IMR-90 (cell line): ENCODE measurements at regions not wholly inside any gene's neighbourhood (a gene's known extent, or its start where the extent isn't known, plus 50 kb on each side); places are given as distances from the start of the nearest gene placed in this dataset.

ENCODE experiments used
- ATAC-seq: fragments of 200-7000 bp; cut with Tn5 transposase; 2 replicates; pipeline ENCODE4 v1.9.1; 2020; ENCODE audit warnings: low read depth, mild to moderate bottlenecking, moderate library complexity
- BruUV-seq: library from RNA; stranded (reverse); fragments of 400-500 nt; replicated peaks from 2 replicates; lab custom pipeline; 2021; lab: Mats Ljungman, UMichigan
- CTCF ChIA-PET: fragments of 300-600 bp; formaldehyde crosslinking; extraction: SDS; loops from one replicate; lab custom pipeline; 2021; ENCODE audit warnings: antibody characterized with exemption; lab: Yijun Ruan, JAX
- POLR2A ChIA-PET: fragments of 300-600 bp; sonication (Branson Sonifier 250); formaldehyde crosslinking; loops from one replicate; lab custom pipeline; 2022; ENCODE audit warnings: antibody characterized with exemption; ENCODE audit not compliant: unreplicated experiment; lab: Charles Lee
- DNase-seq: peaks from one replicate; pipeline ENCODE4 v3.0.0; 2013
- H2AFZ ChIP-seq: replicated peaks from 2 replicates; pipeline ENCODE3; 2013; ENCODE audit warnings: low read length, mild to moderate bottlenecking; ENCODE audit not compliant: poor library complexity
- H2AK5ac ChIP-seq: 2 replicates; pipeline ENCODE4 v1.6.1; 2013; ENCODE audit warnings: low read depth, low read length, inconsistent platforms
- H2AK9ac ChIP-seq: replicated peaks from 2 replicates; pipeline ENCODE3; 2013; ENCODE audit warnings: mild to moderate bottlenecking, low read depth, low read length, moderate library complexity; ENCODE audit not compliant: poor library complexity
- H2BK120ac ChIP-seq: 2 replicates; pipeline ENCODE4 v1.6.1; 2013; ENCODE audit warnings: low read depth, low read length, inconsistent platforms
- H2BK15ac ChIP-seq: 3 replicates; pipeline ENCODE4 v1.6.1; 2013; ENCODE audit warnings: low read depth, low read length, inconsistent platforms
- H2BK20ac ChIP-seq: 2 replicates; pipeline ENCODE4 v1.6.1; 2013; ENCODE audit warnings: low read depth, mild to moderate bottlenecking, inconsistent platforms, low read length, moderate library complexity
- H2BK5ac ChIP-seq: 2 replicates; pipeline ENCODE4 v1.6.1; 2013; ENCODE audit warnings: mild to moderate bottlenecking, low read depth, low read length, inconsistent platforms; ENCODE audit not compliant: poor library complexity, severe bottlenecking
- H3K14ac ChIP-seq: replicated peaks from 2 replicates; pipeline ENCODE4 v1.6.1; 2013; ENCODE audit warnings: low read depth, low read length, inconsistent platforms
- H3K18ac ChIP-seq: 2 replicates; pipeline ENCODE4 v1.6.1; 2013; ENCODE audit warnings: low read depth, low read length, control low read depth
- H3K23ac ChIP-seq: 2 replicates; pipeline ENCODE4 v1.6.1; 2013; ENCODE audit warnings: low read depth, low read length, inconsistent platforms
- H3K27ac ChIP-seq: 2 replicates; pipeline ENCODE4 v1.5.1; 2013; ENCODE audit warnings: mild to moderate bottlenecking, control low read depth, low read length; ENCODE audit not compliant: insufficient read depth
- H3K27me3 ChIP-seq: 2 replicates; pipeline ENCODE4 v1.6.1; 2013; ENCODE audit warnings: low read length; ENCODE audit not compliant: control insufficient read depth, insufficient read depth
- H3K36me3 ChIP-seq: 2 replicates; pipeline ENCODE4 v1.6.1; 2013; ENCODE audit warnings: low read length, mixed read lengths; ENCODE audit not compliant: control insufficient read depth, insufficient read depth
- H3K4ac ChIP-seq: 2 replicates; pipeline ENCODE4 v1.6.1; 2013; ENCODE audit warnings: low read depth, low read length, inconsistent platforms
- H3K4me1 ChIP-seq: 2 replicates; pipeline ENCODE4 v1.6.1; 2013; ENCODE audit warnings: low read length, mixed read lengths; ENCODE audit not compliant: control insufficient read depth, insufficient read depth
- H3K4me2 ChIP-seq: 2 replicates; pipeline ENCODE4 v1.6.1; 2013; ENCODE audit warnings: low read depth, mild to moderate bottlenecking, control low read depth, low read length, moderate library complexity
- H3K4me3 ChIP-seq: 2 replicates; pipeline ENCODE4 v1.5.1; 2013; ENCODE audit warnings: low read depth, mild to moderate bottlenecking, control low read depth, low read length, moderate library complexity; ENCODE audit not compliant: insufficient read depth
- H3K56ac ChIP-seq: 2 replicates; pipeline ENCODE4 v1.6.1; 2013; ENCODE audit warnings: low read length, inconsistent platforms; ENCODE audit not compliant: insufficient read depth; ENCODE audit errors: extremely low read depth
- H3K79me1 ChIP-seq, 2 experiments: 2 replicates each; pipeline ENCODE4 v1.6.1; 2013; ENCODE audit warnings: low read length in 2 of 2, inconsistent platforms in 1 of 2, low read depth in 1 of 2
- H3K9ac ChIP-seq: 2 replicates; pipeline ENCODE4 v1.6.1; 2013; ENCODE audit warnings: low read depth, low read length, control low read depth
- H3K9me1 ChIP-seq: 2 replicates; pipeline ENCODE4 v1.6.1; 2013; ENCODE audit warnings: low read length, inconsistent platforms; ENCODE audit not compliant: insufficient read depth
- H3K9me3 ChIP-seq: 2 replicates; pipeline ENCODE4 v1.6.1; 2013; ENCODE audit warnings: low read length; ENCODE audit not compliant: control insufficient read depth, insufficient read depth
- H4K20me1 ChIP-seq: 2 replicates; pipeline ENCODE4 v1.6.1; 2013; ENCODE audit warnings: low read length, inconsistent platforms; ENCODE audit not compliant: insufficient read depth
- H4K5ac ChIP-seq: 2 replicates; pipeline ENCODE4 v1.6.1; 2013; ENCODE audit warnings: mild to moderate bottlenecking, low read depth, low read length, control low read depth
- H4K8ac ChIP-seq, 2 experiments: 2 replicates each; pipeline ENCODE4 v1.6.1; 2013; ENCODE audit warnings: low read depth in 2 of 2, low read length in 2 of 2, control low read depth in 1 of 2, inconsistent platforms in 1 of 2
- H4K91ac ChIP-seq: 2 replicates; pipeline ENCODE4 v1.6.1; 2013; ENCODE audit warnings: low read depth, low read length, inconsistent platforms; ENCODE audit not compliant: insufficient read depth
- BHLHE40 ChIP-seq: fragments of 150-350 bp; IDR thresholded peaks from 2 replicates; pipeline ENCODE4 v1.6.1; 2016; ENCODE audit warnings: mild to moderate bottlenecking, low read depth, low read length
- CEBPB ChIP-seq: IDR thresholded peaks from 2 replicates; pipeline ENCODE4 v1.6.1; 2012; ENCODE audit warnings: low read depth, low read length, improper control_type of control experiment
- CHD1 ChIP-seq: IDR thresholded peaks from 2 replicates; pipeline ENCODE4 v1.6.1; 2012; ENCODE audit warnings: low read depth, low read length, improper control_type of control experiment
- CTCF ChIP-seq: conservative IDR thresholded peaks from 2 replicates; pipeline ENCODE4 v1.5.1; 2012; ENCODE audit warnings: mild to moderate bottlenecking, low read depth, low read length, improper control_type of control experiment
- ELK1 ChIP-seq: fragments of 150-350 bp; IDR thresholded peaks from 2 replicates; pipeline ENCODE4 v1.6.1; 2016; ENCODE audit warnings: low read depth, mild to moderate bottlenecking, low read length, moderate library complexity, borderline replicate concordance
- FOS ChIP-seq: fragments of 150-350 bp; IDR thresholded peaks from 2 replicates; pipeline ENCODE4 v1.6.1; 2016; ENCODE audit warnings: low read depth, low read length
- MAZ ChIP-seq: IDR thresholded peaks from 2 replicates; pipeline ENCODE4 v1.6.1; 2012; ENCODE audit warnings: low read depth, mild to moderate bottlenecking, low read length, improper control_type of control experiment, moderate library complexity, borderline replicate concordance
- MXI1 ChIP-seq: IDR thresholded peaks from 2 replicates; pipeline ENCODE4 v1.6.1; 2012; ENCODE audit warnings: low read depth, mild to moderate bottlenecking, low read length, moderate library complexity, borderline replicate concordance
- NFE2L2 ChIP-seq: fragments of 150-350 bp; IDR thresholded peaks from 2 replicates; pipeline ENCODE4 v1.6.1; 2016; ENCODE audit warnings: low read depth, mild to moderate bottlenecking, low read length
- RAD21 ChIP-seq: IDR thresholded peaks from 2 replicates; pipeline ENCODE4 v1.6.1; 2012; ENCODE audit warnings: low read length, improper control_type of control experiment
- RCOR1 ChIP-seq: IDR thresholded peaks from 2 replicates; pipeline ENCODE4 v1.6.1; 2012; ENCODE audit warnings: mild to moderate bottlenecking, low read length, improper control_type of control experiment; ENCODE audit not compliant: insufficient replicate concordance
- SMC3 ChIP-seq: fragments of 150-350 bp; IDR thresholded peaks from 2 replicates; pipeline ENCODE4 v1.6.1; 2016; ENCODE audit warnings: low read depth, mild to moderate bottlenecking, antibody characterized with exemption, low read length, moderate library complexity
- WGBS, 2 experiments: methylation state at CpG; one replicate each; pipeline versions ENCODE4 v1.1.5 to v1.1.7; 2013; ENCODE audit warnings: missing lambda C conversion rate in 2 of 2; ENCODE audit not compliant: insufficient read length in 1 of 2; ENCODE audit errors: extremely low coverage in 2 of 2; 5-methylcytosine and 5-hydroxymethylcytosine counted together
- dilution Hi-C: fragments of 300-500 bp; cut with HindIII; formaldehyde crosslinking; loops from one replicate; pipeline ENCODE4 v1.14.3; 2018; ENCODE audit warnings: low sequenced_read_pairs; ENCODE audit not compliant: unreplicated experiment
- in situ Hi-C: fragments of 300-500 bp; cut with MboI; formaldehyde crosslinking; loops from 3 replicates; pipeline ENCODE4 v1.14.3; 2019; ENCODE audit warnings: low sequenced_read_pairs, inconsistent platforms, mixed read lengths
- intact Hi-C: fragments of 100-400 bp; cut with micrococcal nuclease; formaldehyde crosslinking; loops from 2 replicates; pipeline ENCODE4 v1.10.0; 2022
- TF ChIP-seq, protein P1 (sequence below): fragments of 150-350 bp; IDR thresholded peaks from 2 replicates; pipeline ENCODE4 v1.6.1; 2017; ENCODE audit warnings: mild to moderate bottlenecking, antibody characterized with exemption, low read length, low read depth

DNA sequence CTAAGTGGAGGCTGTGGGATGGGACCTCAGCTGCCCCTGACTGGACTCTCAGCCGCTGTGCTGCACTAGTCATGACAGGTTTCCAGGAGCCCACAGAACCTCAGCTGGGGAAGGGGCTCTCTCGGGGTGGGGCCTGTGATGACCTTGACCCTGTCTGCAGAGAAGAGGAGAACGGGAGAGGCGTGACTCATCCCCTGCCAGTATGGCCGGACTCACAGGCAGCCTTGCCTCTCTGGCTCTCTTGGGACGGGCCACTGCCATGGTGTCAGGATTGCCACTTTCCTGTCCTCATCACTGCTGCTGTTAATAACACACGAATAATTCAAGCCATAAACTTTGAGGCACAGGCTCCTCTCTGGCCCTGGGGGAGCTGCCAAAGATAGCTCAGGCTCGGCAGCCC is 295.3 kb downstream of the UQCRFS1 start:
- Histone ChIP-seq H2BK15ac (no peak overlapping the region), H4K20me1 (no peaks in the 10 kb centered on the region), H3K9me1 (no peaks in the 10 kb centered on the region), H4K8ac (no peak overlapping the region), H3K4me3 (no peak overlapping the region), H2BK120ac (no peak overlapping the region), H3K14ac (no peak overlapping the region), H3K4ac (no peak overlapping the region), H3K9ac (no peak overlapping the region), H2BK20ac (no peak overlapping the region), H2BK5ac (no peak overlapping the region), H3K4me1 (peaks cover 4% of the 10 kb centered on the region; the same call in 1 of the 2 replicates), H4K91ac (no peak overlapping the region), H3K27ac (no peak overlapping the region), H2AK9ac (no peak overlapping the region), H3K18ac (no peak overlapping the region), H3K36me3 (no peaks in the 10 kb centered on the region), H3K56ac (no peak overlapping the region), H2AFZ (no peak overlapping the region), H2AK5ac (no peak overlapping the region), H3K79me1 (no peaks in the 10 kb centered on the region), H3K9me3 (no peaks in the 10 kb centered on the region), H3K4me2 (no peak overlapping the region), H3K27me3 (0 out of 2 replicates have a peak, but pooled peaks cover 1% of the 10 kb centered on the region), H4K5ac (no peak overlapping the region), H3K23ac (no peak overlapping the region)
- dilution Hi-C loops (no loop called here), intact Hi-C loops (no loop called here), in situ Hi-C loops (no loop called here)
- no peak for TF ChIP-seq ELK1
- TF ChIP-seq RAD21, result no peak
- no peak for TF ChIP-seq BHLHE40
- no peak for TF ChIP-seq CHD1
- no peak for TF ChIP-seq SMC3
- no peak for TF ChIP-seq RCOR1
- TF ChIP-seq MXI1, result no peak
- TF ChIP-seq MAZ, result no peak
- TF ChIP-seq CTCF, result no peak
- no peak for TF ChIP-seq NFE2L2
- no peak for TF ChIP-seq CEBPB
- TF ChIP-seq, protein P1, sequence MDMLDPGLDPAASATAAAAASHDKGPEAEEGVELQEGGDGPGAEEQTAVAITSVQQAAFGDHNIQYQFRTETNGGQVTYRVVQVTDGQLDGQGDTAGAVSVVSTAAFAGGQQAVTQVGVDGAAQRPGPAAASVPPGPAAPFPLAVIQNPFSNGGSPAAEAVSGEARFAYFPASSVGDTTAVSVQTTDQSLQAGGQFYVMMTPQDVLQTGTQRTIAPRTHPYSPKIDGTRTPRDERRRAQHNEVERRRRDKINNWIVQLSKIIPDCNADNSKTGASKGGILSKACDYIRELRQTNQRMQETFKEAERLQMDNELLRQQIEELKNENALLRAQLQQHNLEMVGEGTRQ, result no peak
- TF ChIP-seq FOS, result no peak
- CTCF ChIA-PET, result no interaction called here
- no peak for DNase-seq
- 48% methylated on average over 2 of the region's 8 CpGs; no CpG with 5 or more reads in 1 of the 2 experiments for WGBS, 2 experiments
- POLR2A ChIA-PET, result no interaction called here
- BruUV-seq, result no TSS peak
- ATAC-seq, result no peak
